Stimulated activated naive CD4-positive, alpha-beta T cell (primary cell): ENCODE measurements at regions not wholly inside any gene's neighbourhood (a gene's known extent, or its start where the extent isn't known, plus 50 kb on each side); places are given as distances from the start of the nearest gene placed in this dataset.

Source experiments
- DNase-seq, 6 experiments: peaks; one replicate each; lab custom pipeline; 2025; lab: John Stamatoyannopoulos, UW

DNA sequence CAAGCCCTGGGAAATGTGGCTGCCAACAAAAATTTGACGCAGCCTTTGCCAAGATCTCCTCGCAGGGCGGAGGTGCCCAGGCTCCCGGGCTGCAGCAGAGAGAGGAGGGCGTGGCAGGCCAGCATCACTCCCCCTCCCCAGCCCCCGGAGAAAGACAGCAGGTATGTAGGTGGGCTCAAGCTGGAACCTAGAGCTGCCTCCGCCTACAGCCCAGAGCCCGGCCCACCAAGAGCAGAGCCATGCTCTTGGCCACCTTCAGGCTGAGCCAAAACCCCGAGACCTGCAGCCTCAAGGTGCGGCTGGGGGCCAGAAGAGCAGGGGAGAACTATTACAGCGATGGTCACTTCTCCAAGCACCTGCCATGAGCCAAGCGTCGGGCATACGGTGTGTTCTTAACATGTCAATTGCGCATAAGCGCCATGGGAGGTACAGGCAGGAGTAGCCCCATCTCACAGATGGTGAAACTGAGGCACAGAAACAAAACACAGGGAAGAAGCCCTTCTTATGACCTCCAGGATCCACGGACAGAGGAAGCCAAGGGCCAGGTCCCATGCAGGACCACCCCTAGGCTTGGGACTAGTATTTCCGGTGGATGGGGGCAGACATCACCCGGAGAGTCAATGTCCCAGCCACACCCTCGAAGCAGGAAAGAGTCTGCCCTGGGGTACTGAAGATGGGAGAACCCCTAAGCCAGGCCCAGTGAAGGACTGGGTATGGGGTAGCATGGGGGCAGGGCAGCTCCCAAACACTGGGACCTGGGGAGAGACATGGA is 109.0 kb downstream of the NCOR2 start:
- no peak for DNase-seq

DNA sequence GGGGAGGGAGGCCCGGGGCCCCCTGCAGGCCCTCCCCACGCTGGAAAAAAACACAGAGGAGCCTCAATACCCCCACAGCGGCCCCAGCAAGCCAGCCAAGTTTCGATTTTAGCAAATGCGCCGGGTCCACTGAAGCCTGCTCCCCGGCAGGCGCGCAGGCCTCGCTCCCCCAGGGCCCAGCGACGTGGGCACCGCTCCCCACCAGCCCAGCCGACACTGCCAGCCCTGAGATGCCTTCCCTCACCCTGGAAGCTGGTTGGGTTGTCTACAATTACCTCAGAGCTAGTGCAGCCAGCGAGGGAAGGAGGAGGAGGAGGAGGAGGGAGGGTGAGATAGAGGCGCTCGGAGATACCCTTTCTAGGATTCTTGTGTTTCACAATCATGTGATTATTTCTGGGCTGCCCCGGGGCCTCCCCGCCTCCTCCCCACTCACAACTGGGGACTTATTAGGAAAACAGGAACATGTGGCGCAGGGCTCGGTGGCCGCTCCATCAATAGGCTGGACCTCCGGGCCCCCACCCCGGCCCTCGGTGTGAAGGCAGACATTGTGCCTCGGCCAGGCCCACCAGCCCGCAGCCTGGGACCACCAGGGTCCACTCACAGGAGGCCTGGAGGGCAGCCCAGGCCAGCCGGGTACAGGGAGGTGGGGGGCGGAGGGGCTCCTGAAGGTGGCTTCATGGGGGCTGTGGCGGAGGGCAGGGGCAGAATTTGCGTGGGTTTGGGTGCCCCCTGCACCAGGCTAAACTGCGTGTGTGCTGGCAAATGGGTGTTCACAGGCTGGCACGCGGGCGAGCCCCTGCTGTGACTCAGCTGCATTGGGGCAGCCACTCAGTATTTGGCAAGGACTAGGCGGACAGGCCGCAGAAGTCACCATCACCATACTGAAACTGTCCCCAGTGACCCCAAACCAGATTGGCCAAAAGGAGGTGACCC is 109.9 kb downstream of the NCOR2 start:
- peak; percentile 17 to 57 (median 47) for DNase-seq

DNA sequence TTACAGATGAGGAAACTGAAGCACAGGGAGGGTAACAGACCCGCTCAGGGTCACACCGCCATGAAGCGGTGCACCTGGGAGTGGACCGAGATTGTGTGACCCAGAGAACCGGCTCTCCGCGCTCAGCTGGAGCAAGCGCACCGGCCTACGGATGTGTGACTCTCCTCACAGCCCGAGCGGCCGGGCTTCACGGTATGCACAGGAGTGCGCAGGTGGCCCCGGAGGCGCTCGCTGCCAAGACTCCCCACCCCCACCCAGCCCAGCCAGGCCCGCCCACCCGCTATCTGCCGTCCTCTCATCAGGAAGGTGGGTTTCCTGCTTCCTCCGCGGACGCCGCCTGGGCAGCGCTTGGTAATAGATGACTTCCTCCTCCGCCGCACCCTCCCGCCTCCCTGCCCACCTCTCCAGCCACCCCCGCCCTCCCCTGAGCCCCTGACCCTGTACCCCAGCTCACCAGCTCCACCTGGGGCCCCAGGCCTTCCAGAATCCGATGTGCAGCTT is 110.7 kb downstream of the NCOR2 start:
- peak in 5 of 6 experiments; percentile 13 to 35 (median 21) for DNase-seq

DNA sequence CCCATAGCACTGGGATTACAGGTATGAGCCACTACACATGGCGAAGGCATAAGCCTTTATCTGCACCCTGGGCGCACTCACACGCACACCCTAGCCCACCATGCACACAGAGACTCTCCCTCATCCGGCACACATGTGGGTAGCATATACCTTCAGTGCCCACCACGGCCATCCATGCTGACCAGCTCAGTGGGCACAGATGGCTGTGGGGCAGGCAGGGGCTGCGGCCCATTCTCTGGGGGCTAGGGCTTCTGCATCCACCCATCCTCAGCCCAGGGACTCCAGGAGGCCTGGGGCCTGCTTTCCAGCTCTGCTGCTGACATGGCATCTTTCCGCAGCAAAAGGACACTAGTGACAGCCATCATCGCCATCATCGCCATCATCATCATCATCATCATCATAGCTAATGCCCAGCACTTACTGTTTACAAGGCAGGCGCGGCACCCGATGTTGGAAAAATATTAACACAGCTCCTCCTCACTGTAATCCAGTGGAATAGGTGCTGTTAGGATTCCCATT is 111.2 kb downstream of the NCOR2 start:
- no peak for DNase-seq

DNA sequence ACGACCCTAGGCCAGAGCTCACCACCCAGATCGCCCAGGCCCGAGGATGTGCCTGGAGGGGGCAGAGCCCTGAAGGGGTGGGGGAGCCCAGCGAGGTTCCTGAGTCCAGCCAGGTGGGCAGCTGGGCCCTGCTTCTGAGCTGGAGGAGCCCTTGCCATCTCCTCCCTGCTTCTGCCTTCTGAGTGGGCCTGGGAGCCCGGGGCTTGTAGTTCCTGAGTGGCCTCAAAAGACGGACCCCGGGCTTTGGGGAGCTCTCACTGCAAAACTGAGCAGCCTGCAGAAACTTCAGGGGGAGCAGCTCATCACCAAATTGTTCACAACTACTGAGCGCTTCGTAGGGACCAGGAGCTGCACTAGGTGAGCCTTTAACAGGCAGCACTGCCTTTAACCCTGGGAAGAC is 112.1 kb downstream of the NCOR2 start:
- DNase-seq, result no peak

DNA sequence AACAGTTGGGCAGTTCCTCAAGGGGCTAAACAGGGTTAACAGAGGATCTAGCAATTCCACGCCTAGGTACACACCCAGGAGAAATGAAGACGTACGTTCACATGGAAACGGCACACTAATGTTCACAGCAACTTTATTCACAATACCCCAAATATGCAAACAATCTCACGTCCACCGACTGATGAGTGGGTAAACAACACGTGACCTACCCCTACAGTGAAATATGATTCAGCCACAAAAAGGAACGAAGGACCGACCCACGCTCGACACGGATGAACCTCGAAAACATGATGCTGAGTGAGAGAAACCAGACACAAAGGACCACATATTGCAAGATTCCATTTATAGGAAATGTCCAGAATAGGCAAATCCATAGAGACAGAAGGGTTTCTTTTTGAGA is 112.7 kb downstream of the NCOR2 start:
- DNase-seq, result no peak

DNA sequence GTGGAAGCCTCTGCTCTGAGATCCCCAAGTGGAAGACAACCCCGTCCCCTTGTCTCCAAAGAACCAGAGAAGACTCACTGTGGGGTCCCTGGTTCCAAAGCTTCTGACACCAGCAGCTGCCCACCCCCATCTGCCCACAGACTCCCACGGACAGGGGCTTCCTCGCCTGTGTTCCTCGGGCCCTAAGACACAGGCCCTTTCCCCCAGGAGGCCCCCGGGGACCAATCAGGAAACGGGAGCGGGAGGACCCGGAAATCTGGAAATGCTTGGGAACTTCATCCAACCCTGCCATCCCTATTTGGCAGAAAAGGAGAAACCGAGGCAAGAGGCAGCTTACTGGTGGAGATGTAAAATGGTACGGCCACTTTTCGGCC is 113.1 kb downstream of the NCOR2 start:
- DNase-seq, result no peak

DNA sequence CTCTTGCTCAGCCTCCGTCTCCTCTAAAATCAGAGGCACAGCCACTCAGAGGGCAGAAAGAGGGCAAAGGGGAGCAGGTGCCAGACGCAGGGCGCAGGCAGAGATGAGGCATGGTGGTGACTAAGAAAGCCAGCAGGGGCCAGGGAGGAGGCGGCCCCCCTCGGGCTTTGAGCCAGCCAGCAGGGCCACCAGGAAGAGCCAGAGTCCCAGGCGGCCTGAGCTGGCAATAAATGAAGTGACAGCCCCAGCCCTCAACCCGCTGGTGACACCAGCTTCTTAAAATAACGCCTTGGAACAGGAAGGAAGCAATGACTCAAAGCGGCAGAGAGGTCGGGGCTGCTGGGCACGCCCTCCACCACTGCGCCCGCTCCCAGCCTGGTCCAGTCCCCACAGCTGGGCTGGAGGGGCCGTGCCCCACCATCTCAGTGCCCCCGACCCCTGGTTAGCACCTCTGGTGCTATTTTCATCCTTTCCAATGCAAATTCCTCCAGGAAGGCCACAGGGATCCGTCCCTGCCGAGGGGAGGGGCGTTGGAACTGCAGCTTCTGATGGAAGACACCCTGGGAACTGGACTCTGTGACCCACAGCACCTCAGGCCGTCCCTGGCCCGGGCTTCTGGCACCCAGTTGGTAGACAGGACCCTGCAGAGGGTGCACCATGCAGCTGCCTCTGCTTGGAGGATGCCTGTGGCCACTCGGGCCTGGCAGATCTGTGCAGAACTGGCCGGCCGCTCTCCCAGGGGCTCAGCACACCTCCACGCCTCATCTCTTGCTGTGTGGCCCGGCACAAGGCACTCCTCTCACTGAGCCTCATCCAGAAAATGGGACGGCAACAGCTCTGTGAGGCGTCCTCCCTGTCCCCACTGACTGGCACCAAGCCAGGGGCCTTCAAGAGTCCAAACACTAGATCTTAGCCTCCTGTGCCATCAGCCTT is 113.7 kb downstream of the NCOR2 start:
- DNase-seq, result peak; percentile 28 to 69 (median 50)

DNA sequence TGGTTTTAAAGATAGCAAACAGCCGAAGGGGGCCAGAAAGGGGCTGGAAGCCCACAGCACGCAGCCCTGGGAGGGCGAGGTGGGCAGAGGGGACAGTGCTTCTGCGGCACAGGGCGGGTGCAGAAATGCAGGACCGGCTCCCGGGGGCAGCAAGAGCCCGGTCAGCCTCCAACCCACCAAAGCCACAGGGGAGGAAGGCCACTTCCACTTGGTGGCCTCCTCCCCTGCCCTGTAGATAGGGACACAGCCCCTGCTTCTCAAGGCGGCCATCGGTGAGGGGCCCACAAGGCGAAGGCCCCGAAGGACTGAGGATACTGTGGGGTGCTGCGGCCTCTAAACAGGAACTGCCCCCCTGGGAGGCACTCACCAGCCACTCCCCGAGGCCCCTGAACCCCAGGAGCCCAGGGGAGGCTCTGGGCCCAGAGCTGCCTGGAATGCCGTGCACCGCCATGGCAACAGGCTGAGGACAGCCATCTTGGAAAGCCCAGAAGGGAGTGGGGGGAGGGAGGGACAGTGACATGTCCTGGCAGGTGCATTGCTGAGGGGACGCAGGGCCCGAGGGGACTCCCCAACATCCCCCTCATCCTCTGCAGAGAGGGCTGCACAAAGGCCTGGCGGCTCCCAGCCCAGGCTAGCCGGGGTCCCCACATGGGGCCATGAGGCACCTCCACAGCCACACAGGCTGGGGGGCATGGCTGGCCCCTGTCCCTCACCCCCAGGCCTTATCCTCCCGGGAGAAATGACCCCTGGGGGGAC is 114.7 kb downstream of the NCOR2 start:
- no peak for DNase-seq

DNA sequence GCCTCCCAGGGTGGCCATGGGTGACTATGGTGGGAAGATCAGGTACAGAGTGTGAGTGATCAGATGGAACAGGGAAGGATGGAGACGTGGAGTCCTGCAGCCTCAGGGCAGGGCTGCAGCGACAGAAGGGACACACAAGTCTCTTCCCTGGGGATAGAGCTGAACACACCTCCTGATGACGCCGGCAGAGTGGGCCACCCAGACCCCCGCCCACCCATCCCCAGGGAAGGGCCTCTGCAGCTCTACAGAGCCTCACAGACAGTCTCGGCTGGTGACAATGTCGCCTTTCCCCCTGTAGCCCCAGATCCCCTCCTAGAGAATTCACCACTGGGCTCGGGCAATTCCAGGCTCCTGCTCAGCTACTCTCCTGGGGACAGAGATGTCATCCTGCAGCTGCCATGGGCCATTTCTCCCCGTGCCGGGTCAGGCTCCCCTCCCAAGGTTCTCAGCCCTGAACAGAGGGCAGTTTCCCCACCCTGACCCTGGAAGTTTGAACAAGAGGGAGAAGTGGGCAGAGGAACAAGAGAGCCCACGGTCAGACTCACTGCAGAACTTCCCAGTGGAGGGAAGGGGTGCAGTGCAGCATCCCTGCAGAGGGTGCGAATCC is 115.7 kb downstream of the NCOR2 start:
- no peak for DNase-seq

DNA sequence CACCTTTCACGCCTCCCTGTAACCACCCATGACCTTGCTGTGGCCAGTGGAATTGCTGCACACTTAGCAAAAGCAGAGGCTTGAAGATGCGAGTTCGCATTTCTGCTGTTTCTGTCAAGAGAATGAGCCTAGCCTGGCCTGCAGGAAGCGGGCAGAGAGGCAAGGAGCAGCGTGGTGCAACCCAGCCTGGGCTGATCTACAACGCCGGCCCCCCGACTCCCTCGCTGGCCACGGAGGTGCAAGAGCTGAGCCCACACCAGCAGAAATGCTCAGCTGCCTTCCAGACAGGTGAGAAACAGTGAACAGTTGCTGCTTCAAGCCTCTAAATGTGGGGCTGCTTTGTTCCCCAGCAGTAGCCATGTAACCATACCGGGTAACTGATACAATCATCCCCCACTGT is 116.4 kb downstream of the NCOR2 start:
- DNase-seq, result no peak

DNA sequence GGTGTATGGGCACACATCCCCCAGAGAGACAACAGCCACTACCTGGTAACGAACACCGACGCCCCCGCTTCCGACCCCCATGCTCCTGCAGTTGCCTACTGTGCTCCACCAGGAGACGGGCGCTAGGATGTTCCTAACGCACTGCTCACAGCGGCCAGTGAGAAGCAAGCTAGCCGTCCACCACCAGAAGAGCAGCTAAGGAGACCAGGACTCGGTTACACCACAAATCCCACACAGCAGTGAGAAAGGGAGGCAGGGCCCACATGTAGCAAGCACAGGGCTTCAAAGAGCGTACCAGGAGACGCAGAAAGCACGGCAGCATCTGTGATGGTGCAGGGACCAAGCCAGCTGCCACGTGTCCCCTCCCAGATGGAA is 117.0 kb downstream of the NCOR2 start:
- DNase-seq, result no peak

DNA sequence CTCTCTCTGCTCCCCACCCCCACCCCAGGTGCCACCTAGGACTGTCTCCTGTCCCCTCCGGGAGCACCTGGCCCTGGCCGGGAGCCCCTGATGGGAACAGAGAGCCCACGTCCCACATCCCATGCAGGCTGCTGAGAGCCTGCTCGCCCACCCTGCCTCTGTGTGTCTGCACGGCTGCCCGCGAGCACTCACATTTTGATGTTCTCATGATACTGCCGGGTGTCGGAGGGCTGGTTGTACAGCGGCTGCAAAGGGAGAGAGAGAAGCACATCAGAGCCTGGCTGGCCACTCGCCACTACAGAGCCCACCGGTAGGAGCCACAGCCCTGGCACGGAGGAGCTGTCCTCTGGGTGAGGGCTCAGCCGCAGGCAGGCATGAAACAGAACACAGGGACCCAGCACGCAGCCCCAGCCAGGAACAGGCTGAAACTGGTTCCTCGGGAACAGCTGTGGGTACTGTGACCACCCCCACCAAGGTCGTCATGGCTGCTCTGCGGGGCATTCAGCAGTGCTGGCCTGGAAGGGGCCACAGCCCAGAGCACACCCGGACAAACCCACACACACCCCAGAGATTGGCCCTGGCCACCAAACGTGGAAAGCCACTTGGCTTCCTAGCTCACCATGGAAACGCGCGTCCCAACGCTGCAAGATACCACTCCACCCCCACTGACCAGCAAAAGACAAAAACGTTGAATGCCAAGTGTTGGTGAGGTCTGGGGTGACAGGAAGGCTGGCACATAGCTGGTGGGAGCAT is 117.6 kb downstream of the NCOR2 start:
- DNase-seq, result no peak

DNA sequence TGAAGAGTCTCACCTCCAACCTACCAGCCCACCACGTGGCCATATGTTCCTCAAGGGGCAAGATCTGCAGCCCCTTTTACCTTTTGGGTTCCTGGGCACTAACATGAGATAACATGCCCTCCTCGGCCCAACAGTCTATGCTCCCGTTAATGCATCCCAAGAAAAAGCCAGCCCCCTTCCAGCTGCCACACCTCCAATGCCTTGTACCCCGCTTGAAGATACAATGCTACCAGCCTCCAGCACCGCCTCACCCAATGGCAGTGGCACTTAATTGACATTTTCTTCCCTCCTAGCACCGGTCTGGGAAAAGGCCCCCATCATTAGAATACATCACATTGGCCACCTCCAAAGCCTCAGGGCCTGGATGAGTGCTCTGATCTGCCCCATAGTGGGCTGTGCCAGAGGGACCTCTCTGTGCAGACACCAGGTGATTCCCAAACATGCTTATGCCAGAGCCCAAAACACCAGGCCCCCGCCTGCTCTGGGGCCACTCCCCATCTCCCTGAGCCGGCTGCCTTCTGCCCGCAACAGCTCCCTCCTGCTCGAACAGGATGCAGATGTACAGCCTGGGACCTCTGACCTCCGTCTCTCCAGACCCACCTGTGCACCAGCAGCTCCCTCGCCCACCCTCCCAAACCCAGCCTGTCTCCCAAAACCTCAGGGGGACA is 118.3 kb downstream of the NCOR2 start:
- DNase-seq, result no peak

DNA sequence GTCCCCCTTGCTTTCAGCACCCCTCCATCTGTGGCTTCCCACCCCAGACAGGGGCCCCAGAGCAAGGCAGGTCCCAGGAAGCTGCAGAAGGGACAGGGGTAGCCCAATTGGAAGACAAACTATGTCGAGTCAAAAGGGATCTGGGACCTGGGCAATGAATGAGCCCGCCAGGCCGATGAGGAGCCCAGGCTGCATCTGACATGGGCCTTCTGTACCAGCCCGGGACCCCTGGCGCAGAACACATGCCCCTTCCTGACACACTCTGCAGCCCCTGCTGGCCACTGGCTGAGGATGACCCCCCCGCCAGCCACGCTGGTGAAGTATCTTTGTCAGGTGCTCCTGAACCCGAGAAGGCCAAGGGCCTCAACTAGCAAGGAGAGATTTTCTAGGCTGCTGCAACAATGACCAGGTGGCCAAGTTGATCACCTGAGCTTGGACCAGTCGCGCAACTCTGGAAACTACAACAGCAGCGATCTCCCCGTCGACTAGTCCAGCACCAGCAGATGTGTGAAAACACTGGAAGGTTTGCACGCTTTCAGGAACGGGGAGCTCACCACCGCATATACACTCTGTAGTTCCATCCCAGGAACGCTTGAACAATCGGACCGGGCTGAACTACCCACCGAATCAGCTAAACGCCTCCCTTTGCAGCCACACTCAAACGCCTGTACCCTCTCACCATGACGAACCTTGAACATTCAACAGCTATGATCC is 119.0 kb downstream of the NCOR2 start:
- DNase-seq, result no peak

DNA sequence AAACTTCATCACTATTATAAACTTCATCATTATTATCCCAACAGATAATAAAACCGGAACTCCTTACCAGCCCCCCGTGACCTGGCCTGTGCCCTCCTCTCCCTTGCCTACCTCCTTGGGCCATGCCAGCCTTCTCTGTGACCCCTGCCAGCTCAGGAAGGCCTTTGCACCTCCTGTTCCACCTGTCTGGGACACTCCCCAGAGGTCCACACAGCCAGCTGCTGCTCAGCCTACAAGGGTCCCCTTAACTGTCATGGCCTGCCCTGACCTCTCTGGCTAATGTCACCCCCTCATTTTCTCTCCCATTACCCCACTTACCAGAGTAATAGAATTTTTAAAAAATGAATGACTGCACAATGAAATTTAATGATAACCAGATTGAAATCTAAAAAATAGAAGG is 121.0 kb downstream of the NCOR2 start:
- DNase-seq, result no peak

DNA sequence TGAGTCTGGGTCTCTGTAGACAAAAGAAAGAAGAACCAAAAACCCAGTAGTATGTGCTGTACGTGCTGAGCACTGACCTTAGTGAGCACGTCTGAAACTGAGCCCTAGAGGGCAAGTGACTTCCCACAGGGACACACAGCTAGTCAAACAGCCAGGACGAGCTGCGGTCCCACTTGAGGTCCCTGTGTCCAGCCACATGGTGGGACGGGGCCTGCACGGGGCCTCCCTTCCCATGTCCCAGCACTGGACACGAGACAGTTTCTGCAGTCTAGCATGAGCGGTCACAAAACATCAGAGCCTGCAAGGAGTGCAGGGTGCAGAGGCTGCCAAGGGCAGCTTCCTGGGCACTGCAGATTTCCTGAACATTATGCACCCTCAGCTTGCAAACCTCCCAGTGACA is 121.6 kb downstream of the NCOR2 start:
- DNase-seq, result no peak

DNA sequence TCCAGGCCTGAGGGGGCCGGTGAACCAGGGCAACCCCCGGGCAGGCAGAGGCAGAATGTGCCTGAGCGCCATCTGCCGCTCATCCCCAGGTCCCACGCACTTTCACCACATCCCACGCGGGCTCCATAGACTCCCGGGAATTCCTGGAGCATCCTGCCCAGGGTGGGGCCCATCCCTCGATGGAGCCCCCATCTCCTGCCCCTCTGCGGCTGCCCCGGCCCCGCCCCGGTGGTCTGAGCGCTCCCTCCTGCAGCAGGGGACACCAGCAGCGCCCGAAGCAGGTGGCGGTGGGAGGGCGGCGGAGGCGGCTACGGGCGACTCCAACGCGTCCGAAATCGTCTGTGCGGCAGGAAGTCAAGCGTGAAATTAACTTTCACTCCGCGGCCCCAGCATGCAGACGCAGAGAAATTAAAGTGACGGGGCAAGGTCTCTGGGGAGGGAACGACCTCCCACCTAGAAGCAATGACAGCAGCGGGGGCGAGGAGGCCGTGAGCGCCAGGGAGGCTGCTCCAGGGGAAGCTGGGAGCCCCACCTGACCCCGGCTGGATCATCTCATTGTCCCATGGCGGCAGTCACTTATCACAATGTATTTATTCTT is 122.2 kb downstream of the NCOR2 start:
- no peak for DNase-seq
